Mesenchymal stem cell (in vitro differentiated cells and primary cell): ENCODE measurements at regions not wholly inside any gene's neighbourhood (a gene's known extent, or its start where the extent isn't known, plus 50 kb on each side); places are given as distances from the start of the nearest gene placed in this dataset.
A peak's percentile ranks its signal among the peaks of the same experiment; 100 is the strongest.

Experiments
- DNase-seq: peaks from one replicate; pipeline ENCODE4 v3.0.0-alpha.2; 2013
- H2AFZ ChIP-seq: one replicate; pipeline ENCODE4 v1.6.1; 2013; ENCODE audit warnings: low read depth, mild to moderate bottlenecking, control low read depth, inconsistent platforms, low read length, moderate library complexity
- H2AK5ac ChIP-seq: 2 replicates; pipeline ENCODE4 v1.6.1; 2013; ENCODE audit warnings: low read length, moderate library complexity, mild to moderate bottlenecking, inconsistent platforms; ENCODE audit not compliant: severe bottlenecking
- H2BK120ac ChIP-seq: one replicate; pipeline ENCODE4 v1.6.1; 2013; ENCODE audit warnings: low read depth, mild to moderate bottlenecking, inconsistent platforms, low read length, moderate library complexity
- H2BK12ac ChIP-seq, 2 experiments: one replicate each; pipeline ENCODE4 v1.6.1; 2013; ENCODE audit warnings: inconsistent platforms in 2 of 2, low read length in 2 of 2, mild to moderate bottlenecking in 2 of 2, moderate library complexity in 2 of 2, control low read depth in 1 of 2
- H2BK15ac ChIP-seq: one replicate; pipeline ENCODE4 v1.6.1; 2013; ENCODE audit warnings: mild to moderate bottlenecking, low read depth, inconsistent platforms; ENCODE audit not compliant: poor library complexity, severe bottlenecking
- H2BK5ac ChIP-seq: 2 replicates; pipeline ENCODE4 v1.6.1; 2013; ENCODE audit warnings: low read depth, mild to moderate bottlenecking, low read length, control low read depth, inconsistent platforms; ENCODE audit not compliant: poor library complexity, severe bottlenecking
- H3K14ac ChIP-seq, 2 experiments: one replicate each; pipeline ENCODE4 v1.6.1; 2013; ENCODE audit warnings: inconsistent platforms in 2 of 2, low read length in 2 of 2, control low read depth in 1 of 2, mild to moderate bottlenecking in 1 of 2, moderate library complexity in 1 of 2
- H3K18ac ChIP-seq, 2 experiments: one replicate each; pipeline ENCODE4 v1.6.1; 2013; ENCODE audit warnings: inconsistent platforms in 2 of 2, low read length in 2 of 2, control low read depth in 1 of 2, low read depth in 1 of 2, mild to moderate bottlenecking in 1 of 2
- H3K23ac ChIP-seq, 2 experiments: one replicate each; pipeline ENCODE4 v1.6.1; 2013; ENCODE audit warnings: inconsistent platforms in 2 of 2, low read length in 2 of 2, mild to moderate bottlenecking in 2 of 2, moderate library complexity in 2 of 2, control low read depth in 1 of 2
- H3K27ac ChIP-seq: 2 replicates; pipeline ENCODE4 v1.5.1; 2013; ENCODE audit warnings: mild to moderate bottlenecking, moderate library complexity, low read length, control low read depth, inconsistent platforms; ENCODE audit not compliant: poor library complexity, severe bottlenecking
- H3K27me3 ChIP-seq, 2 experiments: 2 replicates each; pipeline versions ENCODE4 v1.6.1 to v1.7.0; 2013; ENCODE audit warnings: low read length in 2 of 2, mild to moderate bottlenecking in 2 of 2, moderate library complexity in 2 of 2, control low read depth in 1 of 2, inconsistent platforms in 1 of 2; ENCODE audit not compliant: control insufficient read depth in 1 of 2, insufficient read depth in 1 of 2
- H3K36me3 ChIP-seq, 2 experiments: 2 replicates each; pipeline versions ENCODE4 v1.6.1 to v1.7.0; 2013; ENCODE audit warnings: low read length in 2 of 2, control low read depth in 1 of 2, inconsistent platforms in 1 of 2, low read depth in 1 of 2, mild to moderate bottlenecking in 1 of 2; ENCODE audit not compliant: insufficient read depth in 2 of 2, control insufficient read depth in 1 of 2
- H3K4ac ChIP-seq, 2 experiments: one replicate each; pipeline ENCODE4 v1.6.1; 2013; ENCODE audit warnings: inconsistent platforms in 2 of 2, low read length in 2 of 2, mild to moderate bottlenecking in 2 of 2, moderate library complexity in 2 of 2, control low read depth in 1 of 2, low read depth in 1 of 2
- H3K4me1 ChIP-seq: 2 replicates; pipeline ENCODE4 v1.6.1; 2013; ENCODE audit warnings: low read depth, low read length, control low read depth; ENCODE audit not compliant: control insufficient read depth, insufficient read depth
- H3K4me2 ChIP-seq: 2 replicates; pipeline ENCODE4 v1.6.1; 2013; ENCODE audit warnings: low read length, mild to moderate bottlenecking, inconsistent platforms; ENCODE audit not compliant: poor library complexity, severe bottlenecking
- H3K4me3 ChIP-seq, 2 experiments: 2 replicates each; pipeline versions ENCODE4 v1.5.1 to v1.7.0; 2013; ENCODE audit warnings: low read length in 2 of 2, mild to moderate bottlenecking in 2 of 2, control low read depth in 1 of 2, low read depth in 1 of 2; ENCODE audit not compliant: insufficient read depth in 1 of 2
- H3K79me1 ChIP-seq: replicated peaks from 2 replicates; pipeline ENCODE4 v1.6.1; 2013; ENCODE audit warnings: mild to moderate bottlenecking, control low read depth, low read length, inconsistent platforms; ENCODE audit not compliant: poor library complexity, severe bottlenecking
- H3K9ac ChIP-seq: 2 replicates; pipeline ENCODE4 v1.7.0; 2013; ENCODE audit warnings: mild to moderate bottlenecking, low read length, moderate library complexity
- H3K9me3 ChIP-seq: 2 replicates; pipeline ENCODE4 v1.7.0; 2013; ENCODE audit warnings: mild to moderate bottlenecking, low read length; ENCODE audit not compliant: control insufficient read depth
- H4K8ac ChIP-seq: one replicate; pipeline ENCODE4 v1.6.1; 2013; ENCODE audit warnings: inconsistent platforms, mild to moderate bottlenecking, low read length, moderate library complexity
- H4K91ac ChIP-seq: one replicate; pipeline ENCODE4 v1.6.1; 2013; ENCODE audit warnings: mild to moderate bottlenecking, low read length, inconsistent platforms
- WGBS: methylation state at CpG from one replicate; pipeline ENCODE4 v1.1.7; 2013; ENCODE audit warnings: mixed read lengths; 5-methylcytosine and 5-hydroxymethylcytosine counted together

DNA sequence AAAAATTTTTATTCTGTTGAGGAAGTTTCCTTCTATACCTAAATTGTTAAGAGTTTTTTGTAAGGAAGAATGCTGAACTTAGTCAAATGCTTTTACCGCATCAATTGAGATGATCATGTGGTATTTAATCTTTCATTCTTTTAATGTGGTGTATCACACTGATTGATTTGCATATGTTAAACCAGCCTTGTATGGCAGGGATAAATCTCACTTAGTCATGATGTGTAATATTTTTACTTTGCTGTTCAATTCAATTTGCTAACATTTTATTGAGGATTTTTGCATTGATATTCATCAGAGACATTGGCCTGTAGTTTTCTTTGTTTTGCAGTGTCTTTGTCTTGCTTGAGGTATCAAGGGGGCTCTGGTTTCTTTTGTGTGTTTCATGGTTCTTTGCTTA lies 125.3 kb upstream of the MEF2C start:
- Histone ChIP-seq H3K27ac (no peak overlapping the region), H3K23ac (no peak overlapping the region), H3K79me1 (no peaks in the 10 kb centered on the region), H3K18ac (no peak overlapping the region), H4K91ac (no peak overlapping the region), H3K9me3 (no peaks in the 10 kb centered on the region), H2BK12ac (no peak overlapping the region), H3K4ac (no peak overlapping the region), H3K4me3 (no peak overlapping the region), H2BK5ac (no peak overlapping the region), H3K4me2 (no peak overlapping the region), H3K4me1 (no peaks in the 10 kb centered on the region), H2BK120ac (no peak overlapping the region), H3K9ac (no peak overlapping the region), H3K36me3 (no peaks in the 10 kb centered on the region), H2AFZ (no peak overlapping the region), H2BK15ac (no peak overlapping the region), H3K27me3 (no peaks in the 10 kb centered on the region), H3K14ac (no peak overlapping the region), H4K8ac (no peak overlapping the region), H2AK5ac (no peak overlapping the region)
- no CpG with 5 or more reads among the region's 1 CpG for WGBS
- DNase-seq = no peak

DNA sequence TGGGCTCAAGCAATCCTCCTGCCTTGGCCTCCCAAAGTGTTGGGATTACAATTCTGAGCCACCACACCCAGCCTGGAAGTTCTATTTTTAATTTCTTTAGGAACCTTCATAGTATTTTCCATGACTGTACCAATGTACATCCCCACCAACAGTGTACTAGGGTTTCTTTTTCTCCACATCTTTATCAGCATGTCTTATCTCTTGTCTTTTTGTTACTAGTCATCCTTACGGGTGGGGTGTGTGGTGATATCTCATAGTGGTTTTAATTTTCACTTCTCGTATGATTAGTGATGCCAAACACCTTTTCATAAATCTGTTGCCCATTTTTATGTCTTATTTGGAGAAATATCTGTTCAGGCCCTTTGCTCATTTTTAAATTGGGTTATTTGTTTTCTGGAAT lies 123.0 kb upstream of the MEF2C start:
- Histone ChIP-seq H2AK5ac (no peak overlapping the region), H3K4ac (no peak overlapping the region), H3K27me3 (no peaks in the 10 kb centered on the region), H2AFZ (no peak overlapping the region), H3K18ac (no peak overlapping the region), H4K91ac (no peak overlapping the region), H3K4me3 (no peak overlapping the region), H3K4me2 (no peak overlapping the region), H2BK12ac (no peak overlapping the region), H3K14ac (no peak overlapping the region), H2BK5ac (no peak overlapping the region), H3K79me1 (no peaks in the 10 kb centered on the region), H3K36me3 (no peaks in the 10 kb centered on the region), H3K9me3 (no peaks in the 10 kb centered on the region), H3K27ac (no peak overlapping the region), H3K23ac (no peak overlapping the region), H4K8ac (no peak overlapping the region), H2BK120ac (no peak overlapping the region), H3K9ac (no peak overlapping the region), H2BK15ac (no peak overlapping the region), H3K4me1 (no peaks in the 10 kb centered on the region)
- WGBS = no CpG with 5 or more reads among the region's 2 CpGs
- no peak for DNase-seq

DNA sequence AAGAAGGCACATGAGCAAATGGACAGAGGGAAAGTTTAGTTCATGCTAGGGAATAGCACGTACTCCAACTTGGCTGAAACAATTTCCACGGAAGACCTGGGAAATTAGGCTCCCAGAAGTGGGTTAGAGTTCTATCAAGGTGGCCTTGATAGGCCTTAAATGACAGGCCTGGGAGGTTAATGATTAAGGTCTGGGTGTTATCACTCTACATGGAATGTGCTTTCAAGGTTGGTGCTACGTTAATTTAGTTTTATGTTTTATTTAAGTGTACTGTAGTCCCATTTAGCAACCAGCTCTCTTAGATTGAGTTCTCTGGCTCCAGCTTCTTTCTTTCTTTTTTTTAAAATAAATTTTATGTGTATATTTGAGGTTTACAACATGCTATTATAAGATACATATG lies 121.4 kb upstream of the MEF2C start:
- Histone ChIP-seq H2BK15ac (no peak overlapping the region), H2BK120ac (no peak overlapping the region), H2BK12ac (no peak overlapping the region), H3K23ac (no peak overlapping the region), H3K9ac (no peak overlapping the region), H4K91ac (no peak overlapping the region), H3K4me2 (no peak overlapping the region), H3K27me3 (no peaks in the 10 kb centered on the region), H3K18ac (no peak overlapping the region), H2BK5ac (no peak overlapping the region), H3K27ac (no peak overlapping the region), H4K8ac (no peak overlapping the region), H3K36me3 (no peaks in the 10 kb centered on the region), H3K4ac (no peak overlapping the region), H3K4me1 (no peaks in the 10 kb centered on the region), H3K79me1 (no peaks in the 10 kb centered on the region), H3K4me3 (no peak overlapping the region), H2AK5ac (no peak overlapping the region), H3K9me3 (no peaks in the 10 kb centered on the region), H2AFZ (no peak overlapping the region), H3K14ac (no peak overlapping the region)
- DNase-seq = no peak
- 94% methylated on average over 2 of the region's 3 CpGs for WGBS

DNA sequence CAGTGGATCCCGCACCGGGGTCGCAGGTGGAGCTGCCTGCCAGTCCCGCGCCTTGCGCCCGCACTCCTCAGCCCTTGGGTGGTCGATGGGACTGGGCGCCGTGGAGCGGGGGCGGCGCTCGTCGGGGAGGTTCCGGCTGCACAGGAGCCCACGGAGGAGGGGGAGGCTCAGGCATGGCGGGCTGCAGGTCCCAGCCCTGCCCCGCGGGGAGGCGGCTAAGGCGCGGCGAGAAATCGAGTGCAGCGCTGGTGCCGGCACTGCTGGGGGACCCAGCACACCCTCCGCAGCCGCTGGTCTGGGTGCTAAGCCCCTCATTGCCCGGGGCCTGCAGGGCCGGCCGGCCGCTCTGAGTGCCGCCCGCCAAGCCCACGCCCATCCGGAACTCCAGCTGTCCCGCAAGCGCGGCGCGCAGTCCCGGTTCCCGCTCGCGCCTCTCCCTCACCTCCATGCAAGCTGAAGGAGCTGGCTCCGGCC lies 120.6 kb upstream of the MEF2C start:
- Histone ChIP-seq H4K8ac (no peak overlapping the region), H2AFZ (peak overlapping the region; percentile 27), H3K36me3 (no peaks in the 10 kb centered on the region), H3K18ac (no peak overlapping the region), H3K9ac (no peak overlapping the region), H3K79me1 (no peaks in the 10 kb centered on the region), H3K4me3 (no peak overlapping the region), H4K91ac (no peak overlapping the region), H2AK5ac (no peak overlapping the region), H3K23ac (no peak overlapping the region), H3K9me3 (no peaks in the 10 kb centered on the region), H2BK5ac (no peak overlapping the region), H3K4me1 (no peaks in the 10 kb centered on the region), H3K4me2 (no peak overlapping the region), H2BK120ac (no peak overlapping the region), H3K4ac (no peak overlapping the region), H3K27ac (no peak overlapping the region), H3K27me3 (no peaks in the 10 kb centered on the region), H3K14ac (no peak overlapping the region), H2BK12ac (no peak overlapping the region), H2BK15ac (no peak overlapping the region)
- 97% methylated on average over 47 of the region's 47 CpGs for WGBS
- no peak for DNase-seq
